GM19463 (cell line): ENCODE measurements at regions not wholly inside any gene's neighbourhood (a gene's known extent, or its start where the extent isn't known, plus 50 kb on each side); places are given as distances from the start of the nearest gene placed in this dataset.

Experiments used
- ATAC-seq: cut with Tn5 transposase; IDR thresholded peaks from one replicate; pipeline ENCODE4 v1.9.1; 2021; ENCODE audit warnings: mild to moderate bottlenecking, moderate library complexity; ENCODE audit not compliant: unreplicated experiment

GRCh38 chr14:22422238-22422637 lies 166.8 kb downstream of the DAD1 start:
- no peak for ATAC-seq

GRCh38 chr14:22420598-22421186 lies 168.3 kb downstream of the DAD1 start:
- ATAC-seq, result no peak

GRCh38 chr14:22419620-22420019 lies 169.4 kb downstream of the DAD1 start:
- ATAC-seq, result no peak

DNA sequence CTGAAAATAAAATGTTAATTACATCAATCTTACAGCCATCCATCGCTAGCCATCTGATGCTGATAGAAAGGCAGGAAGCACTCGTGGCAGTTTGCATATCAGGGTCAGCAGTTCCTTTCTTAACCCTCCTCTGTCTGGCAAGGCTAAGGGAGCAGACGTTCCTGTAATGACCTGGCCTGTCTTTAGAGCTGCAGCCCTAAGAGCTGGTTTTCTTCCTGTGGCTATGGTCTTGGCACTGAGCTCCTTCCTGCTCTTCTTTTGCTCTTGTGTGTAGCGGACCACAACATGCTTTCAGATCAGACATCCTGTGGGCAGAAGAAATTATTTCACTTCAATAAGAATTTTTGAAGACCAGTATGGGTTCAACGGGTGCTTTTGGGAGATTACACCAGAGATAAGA lies 170.4 kb downstream of the DAD1 start:
- peak; percentile 56 for ATAC-seq

GRCh38 chr14:22417914-22418313 lies 171.1 kb downstream of the DAD1 start:
- no peak for ATAC-seq

DNA sequence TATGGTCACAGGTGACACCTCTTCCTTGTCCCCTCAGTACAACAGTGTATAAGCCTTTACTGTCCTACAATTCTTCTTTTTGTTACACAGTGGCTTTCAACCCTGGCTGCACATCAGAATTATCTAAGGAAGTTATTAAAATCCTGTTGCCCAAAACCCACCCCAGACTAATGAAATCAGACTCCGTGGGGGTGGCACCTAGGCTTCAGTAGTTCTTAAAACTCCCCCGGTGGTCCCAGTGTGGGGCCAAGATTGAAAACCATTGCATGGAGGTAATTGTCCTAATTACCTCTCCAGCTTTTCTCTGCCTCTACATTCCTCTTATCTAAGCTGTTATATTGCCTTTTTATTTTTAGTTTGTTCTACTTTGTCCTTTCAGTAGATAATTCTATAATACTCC lies 172.8 kb downstream of the DAD1 start:
- no peak for ATAC-seq

DNA sequence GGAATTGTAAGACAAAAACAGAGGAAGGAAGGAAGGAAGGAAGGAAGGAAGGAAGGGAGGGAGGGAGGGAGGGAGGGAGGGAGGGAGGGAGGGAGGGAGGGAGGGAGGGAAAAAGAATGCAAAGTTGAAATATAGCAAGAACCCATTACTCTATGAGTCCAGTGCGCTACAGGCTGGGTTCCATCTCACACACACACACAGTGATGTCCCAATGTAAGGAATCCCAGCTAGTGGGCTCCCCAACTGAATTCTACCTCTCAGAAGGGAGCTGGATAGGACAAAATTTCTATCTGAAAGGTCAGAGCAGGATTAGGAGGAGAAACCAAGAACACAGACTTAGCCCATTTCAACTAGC lies 173.4 kb downstream of the DAD1 start:
- no peak for ATAC-seq

GRCh38 chr14:22414876-22415604 lies 174.0 kb downstream of the DAD1 start:
- ATAC-seq, result no peak

DNA sequence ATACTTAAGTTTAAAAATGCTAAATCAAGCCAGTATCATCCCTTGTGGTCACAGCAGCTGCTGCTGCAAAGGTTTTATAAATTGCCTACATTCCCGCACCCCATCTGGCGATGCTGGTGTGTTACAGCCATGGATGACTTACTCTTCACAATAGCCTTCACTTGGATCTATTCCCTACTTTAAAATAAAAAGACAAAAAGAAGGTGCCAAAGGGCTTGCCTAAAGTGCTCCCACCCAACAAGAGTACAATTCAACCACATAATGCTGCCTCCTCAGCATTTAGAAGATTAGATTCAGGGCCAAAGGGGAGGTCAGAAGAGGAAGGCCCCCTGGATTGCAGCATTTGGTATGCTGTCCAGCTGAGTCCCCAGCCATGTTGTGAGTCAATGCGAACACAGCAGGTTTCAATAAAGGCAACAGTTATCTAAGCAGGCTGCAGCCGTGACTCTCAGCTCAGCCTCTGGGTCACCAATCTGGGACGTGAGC lies 176.1 kb downstream of the DAD1 start:
- no peak for ATAC-seq

DNA sequence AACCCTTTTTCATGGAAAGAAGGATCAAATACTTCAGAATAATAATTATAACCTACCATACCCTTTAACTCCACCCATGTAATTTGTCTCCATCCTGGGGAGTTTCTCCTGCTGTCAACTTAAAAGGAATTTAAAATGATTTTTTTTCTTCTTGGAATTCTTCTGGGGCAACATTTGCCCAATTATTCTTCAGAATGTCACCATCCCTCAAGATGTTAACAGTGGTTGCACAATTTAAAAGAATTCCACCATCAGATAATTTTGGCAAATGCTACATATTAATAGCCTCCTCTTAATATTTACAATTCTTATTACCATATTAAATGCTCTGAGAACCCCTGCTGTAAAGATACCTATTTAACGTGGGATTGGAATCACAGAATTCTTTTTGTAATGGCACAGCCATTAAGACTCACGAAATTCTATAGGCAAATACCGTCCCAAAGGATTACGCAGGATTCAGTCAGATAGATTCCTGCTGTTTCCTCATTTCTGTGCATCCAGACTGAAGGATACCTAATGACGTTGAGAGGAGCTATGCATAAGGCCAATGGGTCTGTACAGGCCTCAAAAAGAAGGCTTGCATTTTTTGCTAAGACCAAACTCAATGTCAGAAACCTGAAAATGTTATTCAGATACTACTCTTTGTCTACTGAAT lies 177.5 kb downstream of the DAD1 start:
- ATAC-seq, result no peak

DNA sequence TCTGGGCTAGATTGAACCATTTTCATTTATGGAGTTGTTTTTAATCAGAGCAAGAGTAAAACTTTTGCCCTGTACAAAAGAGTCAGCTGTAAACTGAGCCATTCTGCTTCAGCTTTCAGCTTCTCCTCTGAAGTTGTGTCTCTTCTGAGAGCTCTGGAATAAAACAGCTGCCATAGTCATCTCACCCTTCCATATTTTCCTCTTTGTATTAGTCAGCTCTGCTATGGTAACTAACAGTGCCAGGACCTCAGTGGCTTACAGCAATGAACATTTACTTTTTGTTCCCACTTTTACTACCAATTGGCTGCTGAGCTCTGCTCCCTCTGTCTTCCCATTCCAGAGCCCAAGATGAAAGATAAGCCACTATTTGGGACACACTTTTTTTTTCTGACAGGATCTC lies 178.5 kb downstream of the DAD1 start:
- no peak for ATAC-seq

- no peak for ATAC-seq
These were observed 180.0 kb downstream of the DAD1 start for GRCh38 chr14:22409006-22409405.

DNA sequence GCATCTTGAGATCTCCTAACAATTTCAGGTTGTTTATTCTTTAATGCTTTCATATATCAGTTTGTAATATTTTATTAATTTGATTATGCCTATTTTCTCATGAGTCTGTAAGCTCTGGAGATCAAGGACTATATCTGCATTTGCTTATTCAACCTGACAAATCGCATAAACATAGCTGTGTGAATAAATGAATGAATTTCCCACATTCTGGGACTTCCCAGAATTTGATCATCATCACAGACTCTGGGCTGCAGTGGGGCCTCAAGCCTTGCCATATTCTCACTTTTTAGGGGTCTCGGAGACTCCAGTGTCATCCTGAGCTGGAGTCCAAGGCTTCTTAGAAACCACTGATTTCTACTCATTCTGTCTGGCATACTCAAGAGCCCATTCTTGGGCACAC lies 180.5 kb downstream of the DAD1 start:
- no peak for ATAC-seq

DNA sequence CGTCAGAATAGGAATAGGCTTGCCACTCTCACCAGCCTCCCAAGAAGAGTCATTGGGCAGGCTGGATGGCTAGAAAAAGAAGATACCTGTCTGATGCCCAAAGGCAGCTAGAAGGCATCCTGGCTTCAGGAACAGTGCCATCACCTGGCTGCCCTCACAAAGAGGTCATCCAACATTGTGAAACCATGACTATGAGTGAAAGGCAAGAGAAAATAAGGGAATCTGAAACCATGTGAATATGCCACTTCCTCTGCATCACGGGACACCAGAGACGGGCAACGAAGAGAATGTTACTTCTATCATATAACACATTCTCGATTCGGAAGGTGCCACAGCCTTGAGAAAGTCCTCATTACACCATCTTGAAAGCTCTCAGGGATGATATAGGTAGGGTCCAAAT lies 182.0 kb downstream of the DAD1 start:
- no peak for ATAC-seq

GRCh38 chr14:22405201-22405600 lies 183.8 kb downstream of the DAD1 start:
- ATAC-seq, result no peak

DNA sequence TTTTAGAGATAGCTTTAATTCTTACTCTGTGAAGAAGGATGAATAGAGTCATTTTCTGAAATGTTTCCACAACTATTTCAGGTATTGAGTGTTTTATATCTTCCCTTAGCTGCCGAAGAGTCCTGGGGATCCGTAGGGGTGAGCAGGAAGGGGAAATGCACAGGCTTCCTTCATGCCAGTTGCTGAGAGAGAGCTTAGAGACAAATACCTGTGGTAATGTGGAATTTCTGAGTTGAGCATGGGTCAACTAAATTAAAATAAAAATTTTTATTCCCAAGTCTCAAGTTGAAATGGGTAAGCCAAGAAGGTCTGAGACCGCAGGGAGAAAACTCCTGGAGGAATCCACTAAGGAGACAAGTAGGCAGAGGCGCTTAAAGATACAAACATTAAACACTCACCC lies 185.7 kb downstream of the DAD1 start:
- no peak for ATAC-seq

- ATAC-seq, result no peak
These were observed 188.3 kb downstream of the DAD1 start for GRCh38 chr14:22400655-22401259.

DNA sequence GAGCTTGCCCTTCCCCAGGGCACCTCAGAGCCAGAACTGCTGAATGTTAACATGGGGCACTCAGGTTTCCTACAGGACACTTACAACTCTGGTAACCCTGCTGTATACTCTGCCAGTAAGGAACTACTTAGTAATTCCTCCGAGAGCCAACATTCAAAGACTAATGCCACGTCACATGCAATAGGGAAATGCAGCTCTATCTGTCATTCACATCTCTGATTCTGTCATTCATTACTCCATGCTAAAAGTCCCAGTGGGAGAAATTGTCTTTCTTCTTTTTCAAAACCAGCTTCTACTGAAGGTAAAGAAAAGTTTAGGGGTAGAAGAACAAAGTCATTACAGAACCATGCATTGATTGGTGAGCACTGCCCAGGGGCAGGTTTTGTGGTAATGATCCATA lies 189.2 kb downstream of the DAD1 start:
- no peak for ATAC-seq

- ATAC-seq, result no peak
These were observed 191.7 kb downstream of the DAD1 start for GRCh38 chr14:22397221-22397737.

GRCh38 chr14:22395803-22396202 lies 193.2 kb downstream of the DAD1 start:
- ATAC-seq, result no peak

DNA sequence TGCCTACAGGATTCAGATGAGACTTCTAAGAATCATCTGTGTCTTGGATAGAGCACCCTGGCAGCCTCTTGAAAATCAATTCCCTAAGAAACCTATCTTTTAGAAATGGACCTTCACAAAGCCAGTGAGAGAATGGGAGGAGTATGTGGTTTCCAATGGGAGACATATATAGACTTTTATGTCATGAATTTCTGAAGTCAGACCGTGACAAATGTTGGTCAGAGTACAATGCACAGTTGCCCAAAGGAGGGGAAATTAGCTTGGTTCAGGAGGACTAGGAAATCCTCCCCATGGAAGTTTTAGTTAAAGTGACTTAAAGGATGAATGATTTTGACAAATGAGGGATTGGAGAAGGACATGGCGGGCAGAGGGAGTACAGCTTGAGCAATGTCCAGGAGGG lies 194.4 kb downstream of the DAD1 start:
- ATAC-seq, result no peak

DNA sequence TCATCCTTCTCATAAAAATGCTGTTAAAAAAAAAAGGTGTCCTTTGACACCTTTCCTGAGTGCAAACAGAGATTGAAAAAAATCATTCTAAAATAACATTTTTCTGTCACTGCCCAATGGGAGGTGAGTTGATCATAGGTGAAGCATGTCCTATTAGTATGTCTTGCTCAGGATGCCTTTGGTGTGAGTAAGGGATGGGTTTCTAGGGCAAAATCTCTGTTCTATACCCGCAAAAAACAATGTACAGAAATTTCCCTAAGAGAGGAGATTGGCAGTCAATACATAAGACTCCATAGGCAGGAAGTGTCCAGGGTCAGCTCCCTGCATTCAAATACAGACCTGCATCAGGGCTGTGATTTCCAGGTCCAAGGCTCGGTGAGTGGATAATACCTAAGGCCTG lies 195.2 kb downstream of the DAD1 start:
- no peak for ATAC-seq
